NCI-H1436 (cell line): ENCODE measurements at regions not wholly inside any gene's neighbourhood (a gene's known extent, or its start where the extent isn't known, plus 50 kb on each side); places are given as distances from the start of the nearest gene placed in this dataset.

Experiments
- DNase-seq: peaks from one replicate; lab custom pipeline; 2025; lab: John Stamatoyannopoulos, UW

- peak; percentile 46 for DNase-seq
These were observed 732.8 kb upstream of the SLC10A2 start for GRCh38 chr13:103799028-103799427.

- no peak for DNase-seq
These were observed 729.8 kb upstream of the SLC10A2 start for GRCh38 chr13:103795892-103796478.

- DNase-seq, result no peak
These were observed 728.3 kb upstream of the SLC10A2 start for GRCh38 chr13:103794526-103794925.

- no peak for DNase-seq
These were observed 721.9 kb upstream of the SLC10A2 start for GRCh38 chr13:103788061-103788652.

- no peak for DNase-seq
These were observed 706.4 kb upstream of the SLC10A2 start for GRCh38 chr13:103772576-103772975.

GRCh38 chr13:103762523-103762922 lies 696.3 kb upstream of the SLC10A2 start:
- no peak for DNase-seq

GRCh38 chr13:103759361-103759760 lies 693.1 kb upstream of the SLC10A2 start:
- DNase-seq, result no peak

- DNase-seq, result no peak
These were observed 692.0 kb upstream of the SLC10A2 start for GRCh38 chr13:103758222-103758621.

GRCh38 chr13:103757361-103757760 lies 691.1 kb upstream of the SLC10A2 start:
- DNase-seq, result no peak

GRCh38 chr13:103754783-103755182 lies 688.6 kb upstream of the SLC10A2 start:
- DNase-seq, result no peak

GRCh38 chr13:103734837-103735236 lies 668.6 kb upstream of the SLC10A2 start:
- no peak for DNase-seq

GRCh38 chr13:103731959-103732358 lies 665.7 kb upstream of the SLC10A2 start:
- no peak for DNase-seq

GRCh38 chr13:103730407-103730806 lies 664.2 kb upstream of the SLC10A2 start:
- DNase-seq, result no peak

- DNase-seq, result no peak
These were observed 660.6 kb upstream of the SLC10A2 start for GRCh38 chr13:103726808-103727207.

- no peak for DNase-seq
These were observed 650.5 kb upstream of the SLC10A2 start for GRCh38 chr13:103716718-103717117.

- no peak for DNase-seq
These were observed 649.1 kb upstream of the SLC10A2 start for GRCh38 chr13:103715335-103715734.

GRCh38 chr13:103703246-103703645 lies 637.0 kb upstream of the SLC10A2 start:
- DNase-seq, result no peak

- DNase-seq, result no peak
These were observed 631.8 kb upstream of the SLC10A2 start for GRCh38 chr13:103698000-103698399.

GRCh38 chr13:103695320-103695719 lies 629.1 kb upstream of the SLC10A2 start:
- no peak for DNase-seq

GRCh38 chr13:103694471-103694870 lies 628.3 kb upstream of the SLC10A2 start:
- DNase-seq, result no peak

- DNase-seq, result no peak
These were observed 627.8 kb upstream of the SLC10A2 start for GRCh38 chr13:103694033-103694432.

GRCh38 chr13:103692442-103692841 lies 626.2 kb upstream of the SLC10A2 start:
- DNase-seq, result no peak

- no peak for DNase-seq
These were observed 610.1 kb upstream of the SLC10A2 start for GRCh38 chr13:103676329-103676728.

GRCh38 chr13:103671547-103671946 lies 605.3 kb upstream of the SLC10A2 start:
- no peak for DNase-seq
